Ammon's horn (tissue), 1 donor: ENCODE measurements at regions not wholly inside any gene's neighbourhood (a gene's known extent, or its start where the extent isn't known, plus 50 kb on each side); places are given as distances from the start of the nearest gene placed in this dataset.

Source experiments
- DNase-seq: peaks from one replicate; pipeline ENCODE4 v3.0.0-alpha.2; 2016; ENCODE audit warnings: low spot score

DNA sequence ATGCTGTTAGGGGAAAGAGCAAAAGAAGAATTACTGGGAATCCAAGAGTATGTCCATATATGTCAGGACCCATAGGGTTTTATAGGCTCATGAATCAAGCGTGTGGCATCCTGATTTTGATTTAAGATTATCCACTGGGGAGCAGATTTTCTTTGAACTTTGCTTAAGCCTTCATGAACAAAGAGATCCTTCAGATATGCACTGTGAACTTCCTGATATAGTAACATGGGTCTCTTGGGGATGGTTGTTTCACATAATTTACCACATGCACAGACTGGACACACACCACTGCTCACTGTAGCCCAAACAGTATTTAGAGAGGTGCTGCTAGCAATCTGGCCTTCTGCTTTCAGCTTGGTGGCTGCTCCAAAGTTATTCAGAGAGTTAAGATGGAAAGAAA lies 200.9 kb upstream of the ZPLD1 start:
- no peak for DNase-seq

DNA sequence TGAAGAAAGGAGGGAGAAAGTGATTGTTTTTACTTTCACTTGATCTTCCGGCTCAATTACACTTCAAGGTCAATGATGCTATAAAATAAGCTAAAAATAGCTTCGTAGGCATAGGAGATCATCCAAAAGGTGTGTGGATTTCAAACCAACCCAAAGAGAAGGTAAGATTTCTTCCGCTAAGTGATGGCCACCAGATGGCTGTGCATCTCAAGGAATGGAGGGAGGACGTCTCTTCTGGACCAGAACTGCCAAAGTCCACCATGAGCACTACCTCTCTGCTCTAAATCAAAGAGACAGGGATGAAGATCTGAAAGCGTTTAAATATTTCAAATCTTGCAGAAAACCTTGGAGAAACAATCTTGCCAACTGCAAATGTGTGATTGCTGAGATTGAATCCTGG lies 199.1 kb upstream of the ZPLD1 start:
- DNase-seq, result no peak

DNA sequence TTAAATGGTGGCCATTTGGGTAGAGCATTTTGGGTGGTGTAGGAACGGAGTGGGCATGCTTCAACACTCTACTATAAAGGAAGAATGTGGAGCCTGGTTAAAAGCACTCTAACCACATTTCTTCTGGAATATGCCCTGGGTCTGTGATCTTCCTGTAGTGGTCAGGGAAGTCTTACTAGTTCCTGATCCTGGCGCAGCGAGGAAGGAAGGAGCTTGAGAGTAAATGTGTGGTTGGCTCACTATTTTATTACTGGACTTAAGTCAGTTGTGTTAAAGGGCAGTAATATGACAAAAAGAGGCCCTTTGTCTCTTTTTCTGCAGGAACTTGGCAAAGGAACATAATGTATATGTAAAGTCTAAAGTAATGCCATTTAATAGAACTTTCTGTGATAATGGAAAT lies 197.6 kb upstream of the ZPLD1 start:
- no peak for DNase-seq

DNA sequence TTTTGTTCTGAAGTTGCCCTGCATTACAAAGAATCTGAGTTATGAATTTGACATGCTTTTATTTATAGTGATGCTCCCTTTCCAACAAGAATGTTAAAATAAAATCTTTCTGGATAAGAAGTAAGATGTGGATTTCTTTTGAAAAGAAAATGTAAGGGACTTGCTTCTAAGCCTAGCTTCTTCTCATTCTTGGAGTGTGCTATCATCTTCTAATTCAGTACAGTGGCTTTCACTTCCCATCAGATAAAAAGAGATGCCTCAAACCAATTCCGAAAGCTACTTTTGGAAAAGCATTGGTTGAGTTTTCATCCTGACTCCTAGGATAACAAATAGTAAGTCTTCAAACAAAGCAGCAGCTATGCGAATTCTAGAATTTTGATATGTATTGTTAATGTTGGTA lies 197.0 kb upstream of the ZPLD1 start:
- no peak for DNase-seq

DNA sequence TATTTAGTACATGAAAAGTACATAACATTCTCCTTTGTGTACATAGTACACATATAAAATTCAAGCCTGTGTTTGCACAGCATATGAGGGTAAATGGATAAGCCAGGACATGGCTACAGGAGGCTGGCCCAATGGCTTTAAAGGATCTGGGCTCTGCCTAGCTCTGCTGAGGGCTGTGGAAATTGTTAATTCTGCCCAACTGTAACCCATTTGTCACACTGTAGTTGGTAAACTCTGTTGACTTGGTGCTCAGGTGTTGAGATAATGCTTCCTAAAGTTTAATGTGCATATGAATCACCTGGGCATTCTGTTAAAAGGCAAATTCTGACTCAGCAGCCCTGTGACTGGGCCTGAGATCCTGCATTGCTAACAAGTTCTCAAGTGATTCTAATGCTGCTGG lies 196.5 kb upstream of the ZPLD1 start:
- DNase-seq, result no peak

DNA sequence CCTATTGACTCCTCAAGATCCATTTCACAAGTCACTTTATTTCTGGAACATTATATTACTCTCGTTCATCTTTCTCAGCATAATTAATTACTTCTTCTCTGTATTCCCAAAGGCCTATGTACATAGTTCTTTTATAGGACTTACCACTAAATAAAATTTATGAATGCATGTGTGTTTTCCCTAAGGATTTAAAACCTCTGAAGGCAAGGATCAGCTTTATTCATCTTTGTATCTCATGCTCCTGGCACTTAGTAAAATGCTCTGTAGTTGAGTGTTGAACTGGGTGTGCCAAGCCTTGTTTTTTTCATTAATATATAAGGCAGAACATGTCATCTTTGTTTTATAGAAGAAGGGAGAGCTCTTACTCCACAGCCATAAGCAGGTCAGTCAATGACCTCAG lies 194.1 kb upstream of the ZPLD1 start:
- DNase-seq, result no peak

DNA sequence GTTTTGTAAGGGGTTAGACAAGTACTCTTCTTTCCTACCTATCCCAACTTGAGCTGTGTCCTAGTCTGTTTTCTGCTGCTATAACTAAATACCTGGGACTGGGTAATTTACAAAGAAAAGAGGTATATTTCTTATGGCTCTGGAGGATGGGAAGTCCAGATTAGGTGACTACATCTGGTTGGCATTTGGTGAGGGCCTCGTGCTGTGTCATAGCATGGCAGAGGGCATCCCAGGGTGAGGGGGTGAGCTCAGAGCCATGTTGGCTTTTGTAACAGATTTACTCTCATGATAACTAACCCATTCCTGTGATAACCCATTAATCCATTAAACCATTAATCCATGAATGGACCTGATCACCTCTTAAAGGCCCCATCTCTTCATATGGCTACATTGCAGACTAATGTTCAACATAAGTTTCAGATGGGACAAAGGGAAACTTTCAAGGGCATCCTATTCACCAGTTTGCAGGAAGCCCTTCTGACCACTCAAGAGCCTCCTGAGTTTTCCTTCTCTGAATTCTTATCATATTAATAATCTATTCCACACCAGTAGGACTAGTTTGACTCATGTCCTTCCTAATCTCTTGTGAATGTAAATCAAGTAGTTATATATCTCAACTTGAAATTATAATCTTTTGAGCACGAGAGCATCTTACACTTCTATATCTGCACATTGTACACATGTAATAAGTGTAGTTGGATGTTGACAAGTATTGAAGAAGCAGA lies 185.7 kb upstream of the ZPLD1 start:
- no peak for DNase-seq

DNA sequence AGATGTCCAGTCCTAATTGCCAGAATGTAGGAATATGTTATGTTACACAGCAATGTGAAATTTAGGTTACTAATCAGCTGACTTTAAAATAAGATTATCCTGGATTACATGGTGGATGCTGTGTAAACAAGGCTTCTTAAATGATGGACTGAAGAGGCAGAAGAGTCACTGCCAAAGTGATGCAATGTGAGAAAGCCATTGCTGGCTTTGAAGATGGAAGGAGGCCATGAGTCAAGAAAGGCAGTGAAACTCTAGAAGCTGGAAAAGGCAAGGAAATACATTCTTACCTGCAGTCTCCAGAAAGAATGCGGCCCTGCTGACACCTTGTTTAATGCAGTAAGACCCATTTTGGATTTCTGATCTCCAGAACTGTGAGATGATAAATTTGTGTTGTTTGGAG lies 179.1 kb upstream of the ZPLD1 start:
- DNase-seq, result no peak

DNA sequence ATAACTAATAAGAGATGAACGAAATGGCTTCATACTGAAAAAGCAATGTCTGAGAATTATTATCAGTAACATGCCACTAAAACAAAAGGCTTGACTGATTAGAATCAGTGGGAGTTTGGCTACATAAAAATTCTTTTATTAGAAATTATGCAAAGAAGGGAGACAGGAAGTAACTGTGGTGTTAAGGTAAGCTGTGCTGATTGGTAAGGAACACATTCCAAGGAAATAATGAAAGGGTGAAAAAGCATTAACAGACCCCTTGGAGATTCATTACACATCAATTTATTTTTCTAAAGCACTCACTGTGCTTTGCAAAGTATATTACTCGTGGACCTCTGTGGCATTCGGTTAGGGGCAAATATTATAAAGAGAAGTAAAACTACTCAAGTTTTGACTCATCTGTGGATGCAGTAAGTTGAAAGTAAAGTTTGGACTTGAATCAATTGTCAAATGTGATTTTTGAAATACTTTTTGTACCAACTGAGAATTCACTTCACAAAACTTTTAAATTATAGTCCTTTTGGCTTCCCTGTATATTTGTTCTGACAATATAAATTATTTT lies 176.1 kb upstream of the ZPLD1 start:
- DNase-seq, result no peak

DNA sequence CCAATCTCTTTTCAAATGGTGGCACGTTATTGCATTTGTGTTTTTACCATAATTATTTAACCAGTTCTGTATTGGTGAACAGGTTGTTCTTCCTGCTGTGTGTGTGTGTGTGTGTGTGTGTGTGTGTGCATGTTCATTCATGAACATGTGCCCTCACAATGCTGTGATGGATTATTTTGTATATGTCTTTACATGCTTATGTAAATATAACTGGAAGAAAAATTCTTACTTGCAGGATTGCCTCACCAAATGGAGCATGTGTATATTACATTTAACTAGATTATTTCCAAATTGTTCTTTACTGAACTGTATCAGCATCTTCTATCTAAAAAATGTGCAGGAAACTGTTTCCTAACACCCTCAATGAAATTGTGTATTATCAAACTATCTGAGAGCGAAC lies 175.2 kb upstream of the ZPLD1 start:
- no peak for DNase-seq

DNA sequence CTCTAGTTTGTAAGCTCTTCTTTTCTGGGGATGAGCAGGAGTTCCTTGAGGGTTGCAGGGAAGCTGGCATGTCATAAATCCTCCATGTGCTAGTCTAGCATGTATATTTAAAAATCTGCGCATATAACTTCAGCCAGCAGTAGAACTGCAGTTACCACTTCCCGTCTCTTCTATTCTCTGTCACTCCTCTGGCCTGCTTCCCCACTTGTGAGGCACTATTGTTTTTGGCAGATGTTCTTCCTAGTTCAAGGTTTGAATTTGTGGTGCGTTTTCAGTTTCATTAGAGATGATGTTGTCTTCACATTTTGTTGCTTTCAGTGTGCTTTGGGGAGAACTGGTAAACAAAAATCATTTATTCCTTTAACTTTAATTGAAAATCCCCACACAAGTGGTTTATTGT lies 169.1 kb upstream of the ZPLD1 start:
- DNase-seq, result no peak

DNA sequence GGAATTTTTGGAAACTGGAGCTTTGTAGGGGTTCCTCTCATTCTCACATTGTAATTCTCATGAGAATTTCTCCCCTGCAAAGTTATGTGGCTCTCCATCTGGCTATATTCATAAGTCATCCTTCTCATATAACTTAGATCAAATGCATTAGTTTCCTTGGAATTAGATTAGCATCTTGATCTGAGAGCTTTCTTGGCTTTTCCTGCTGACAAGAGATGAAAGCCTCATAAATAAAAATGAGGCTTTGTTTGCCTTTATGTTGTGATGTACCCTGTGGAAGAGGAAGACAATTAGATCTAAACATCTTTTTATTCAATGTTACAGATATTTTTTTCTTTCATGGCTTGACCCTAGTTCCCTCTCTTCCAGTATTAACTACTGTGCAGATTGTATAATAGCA lies 165.4 kb upstream of the ZPLD1 start:
- DNase-seq, result no peak

DNA sequence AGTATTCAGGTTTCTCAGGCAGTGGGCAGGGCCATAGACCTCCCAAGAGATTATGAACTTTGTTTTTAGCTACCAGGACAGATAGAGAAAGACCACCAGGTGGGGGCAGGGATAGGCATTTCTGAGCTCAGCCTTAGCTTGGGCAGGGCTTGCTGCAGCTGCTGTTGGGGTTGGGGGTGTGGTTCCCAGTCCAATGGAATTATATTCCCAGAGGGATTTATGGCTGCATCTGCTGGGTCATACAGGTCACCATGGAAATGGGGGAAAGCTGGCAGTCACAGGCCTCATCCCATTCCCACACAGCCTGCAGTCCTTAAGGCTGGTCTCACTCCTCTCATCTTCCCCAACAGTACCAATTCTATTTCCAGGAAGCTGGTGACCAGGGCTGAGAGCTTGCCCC lies 144.6 kb upstream of the ZPLD1 start:
- no peak for DNase-seq

DNA sequence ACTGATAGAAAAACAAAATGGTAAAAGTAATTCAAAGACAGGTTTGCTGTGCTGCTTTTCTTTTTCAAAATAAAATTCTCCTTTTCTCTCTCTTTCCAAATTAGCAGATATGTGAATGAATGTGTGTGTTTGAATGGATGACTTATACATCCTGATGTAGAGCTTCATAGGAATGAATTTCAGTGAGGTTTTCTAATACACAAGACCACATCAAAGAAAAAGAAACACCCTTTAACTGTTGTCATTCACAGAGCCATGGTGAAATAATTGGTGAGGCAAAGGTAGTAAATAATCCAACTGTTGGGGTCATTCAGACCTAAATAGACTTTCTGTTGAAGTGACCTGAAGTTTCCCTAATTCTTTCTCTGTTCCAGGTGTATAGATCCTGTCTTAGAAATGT lies 139.1 kb upstream of the ZPLD1 start:
- DNase-seq, result no peak

DNA sequence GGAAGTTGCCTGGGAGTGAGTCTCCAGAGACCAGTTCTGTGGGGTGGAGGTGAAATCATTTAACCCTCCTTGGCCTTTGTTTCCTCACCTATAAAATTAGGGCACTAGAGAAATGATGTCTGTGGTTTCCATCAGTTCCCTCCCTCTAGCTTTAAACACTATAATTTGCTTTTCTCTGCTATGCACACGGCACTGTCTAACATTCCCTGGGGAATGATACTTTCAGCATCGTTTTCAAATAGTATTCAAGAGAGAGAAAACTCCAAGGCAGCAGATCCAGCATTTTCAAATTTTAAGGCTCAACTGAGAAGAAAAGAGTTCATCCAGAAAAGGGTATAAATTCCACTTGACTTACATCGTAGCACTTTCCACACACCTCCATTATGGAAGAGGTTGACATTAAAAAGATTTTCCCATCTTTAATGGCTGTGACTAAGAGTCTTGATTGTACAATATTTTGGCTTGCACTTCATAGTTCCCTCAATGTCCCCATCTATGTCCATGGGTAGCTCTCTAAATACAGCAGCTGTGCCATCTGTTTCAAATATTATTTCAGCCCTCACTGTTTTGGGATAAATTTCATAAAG lies 137.7 kb upstream of the ZPLD1 start:
- no peak for DNase-seq

DNA sequence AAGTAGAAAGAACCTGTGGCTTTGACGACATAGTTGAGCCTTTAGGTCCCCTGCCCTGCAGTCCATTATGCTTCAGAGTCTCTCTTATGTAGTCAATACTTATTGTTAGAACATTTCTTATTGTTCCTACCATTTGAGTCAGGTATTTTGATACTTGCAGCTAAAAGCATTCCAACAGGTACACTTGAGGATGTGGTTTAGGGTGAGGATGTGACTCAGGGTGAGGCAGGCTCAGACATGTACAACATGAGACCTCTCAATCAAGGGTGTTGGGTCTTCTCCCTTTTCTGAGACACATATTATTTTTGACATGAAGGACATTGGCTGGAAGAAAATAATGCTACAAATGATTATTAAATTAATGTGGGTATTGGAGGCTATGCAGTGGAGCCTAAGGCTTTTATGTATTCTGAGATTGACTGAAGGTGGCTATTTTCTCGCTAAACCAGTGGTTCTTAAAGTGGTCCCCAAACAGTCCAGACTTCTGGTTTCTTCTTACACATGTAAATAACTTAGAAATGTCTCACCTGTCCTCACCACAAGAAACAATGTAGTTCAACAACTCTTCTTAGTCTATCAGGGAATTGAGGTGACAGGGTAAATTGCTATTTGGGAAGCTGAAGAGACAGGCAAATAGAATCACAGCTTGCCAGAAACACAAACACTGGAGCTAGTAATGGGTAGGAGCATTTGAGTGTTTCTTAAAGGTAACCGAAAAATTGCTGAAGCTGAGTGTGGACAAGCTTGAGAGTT lies 135.5 kb upstream of the ZPLD1 start:
- DNase-seq, result no peak

DNA sequence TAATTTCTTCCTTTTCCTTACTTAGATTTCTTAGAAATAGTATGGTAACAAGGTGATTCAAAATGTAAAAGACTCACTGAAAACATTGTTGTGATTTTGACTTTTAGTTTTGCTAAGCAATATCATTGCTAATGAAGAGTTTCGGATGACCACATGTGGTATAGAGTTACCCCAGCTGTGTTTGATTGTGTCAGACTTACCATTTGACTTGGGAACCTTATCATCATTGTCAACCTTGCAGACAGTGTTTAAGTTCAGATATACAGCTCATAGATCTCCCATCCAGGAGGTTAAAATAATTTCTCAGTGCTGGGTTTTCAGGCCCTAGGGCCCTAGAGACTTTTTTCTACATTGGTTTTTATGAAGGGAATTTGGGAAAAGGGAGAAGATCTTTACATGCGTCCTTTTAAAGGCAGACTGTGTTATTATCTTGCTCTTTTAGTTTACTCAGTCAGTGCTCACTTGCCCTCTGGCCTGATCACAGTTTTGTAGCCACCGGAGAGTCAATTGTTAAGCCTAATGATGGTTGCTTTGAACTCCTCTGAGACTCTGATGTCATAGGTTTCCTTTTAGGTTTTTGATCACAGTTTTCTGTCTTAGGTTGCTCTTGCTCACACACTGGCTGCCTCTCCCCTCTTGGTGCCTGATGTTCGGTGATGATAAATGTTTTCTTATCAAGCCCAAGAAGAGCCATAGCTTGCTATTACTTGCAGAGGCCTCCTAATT lies 133.5 kb upstream of the ZPLD1 start:
- no peak for DNase-seq

DNA sequence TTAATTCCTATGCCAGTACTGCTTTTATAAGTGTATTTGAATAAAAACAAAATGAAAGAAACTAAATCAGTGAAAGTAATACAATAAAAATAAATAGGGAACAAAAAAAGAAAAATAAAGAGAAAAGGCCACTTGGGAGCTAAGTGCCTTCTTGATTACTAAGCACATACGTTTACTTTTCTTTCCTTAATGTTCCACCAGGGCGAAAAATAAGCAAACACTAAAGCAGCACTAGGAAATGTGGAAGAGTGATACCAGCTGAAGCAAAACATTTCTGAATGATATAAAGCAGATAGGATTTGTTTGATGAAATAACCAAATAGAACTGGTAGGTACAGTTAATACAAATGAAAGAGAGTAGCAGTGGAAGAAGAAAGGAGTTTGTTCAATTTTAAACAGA lies 132.8 kb upstream of the ZPLD1 start:
- DNase-seq, result no peak

DNA sequence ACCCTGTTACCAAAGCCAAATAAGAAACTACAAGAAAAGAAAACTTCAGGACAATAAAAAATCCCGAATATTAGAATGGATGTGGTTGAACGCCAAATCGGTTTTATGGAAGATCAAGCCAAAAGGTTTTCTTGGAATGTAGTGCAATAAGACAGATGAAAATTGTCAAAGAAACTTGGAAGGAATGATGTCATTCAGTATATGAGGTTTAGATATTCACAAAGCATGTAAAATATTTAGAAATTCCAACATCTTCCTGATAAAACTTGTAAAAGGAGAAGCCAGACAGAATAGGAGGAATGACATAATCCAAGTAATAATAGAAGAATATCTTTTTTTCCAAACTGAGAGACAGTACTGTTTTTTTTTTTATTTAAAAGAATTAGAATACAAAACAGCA lies 130.3 kb upstream of the ZPLD1 start:
- no peak for DNase-seq

DNA sequence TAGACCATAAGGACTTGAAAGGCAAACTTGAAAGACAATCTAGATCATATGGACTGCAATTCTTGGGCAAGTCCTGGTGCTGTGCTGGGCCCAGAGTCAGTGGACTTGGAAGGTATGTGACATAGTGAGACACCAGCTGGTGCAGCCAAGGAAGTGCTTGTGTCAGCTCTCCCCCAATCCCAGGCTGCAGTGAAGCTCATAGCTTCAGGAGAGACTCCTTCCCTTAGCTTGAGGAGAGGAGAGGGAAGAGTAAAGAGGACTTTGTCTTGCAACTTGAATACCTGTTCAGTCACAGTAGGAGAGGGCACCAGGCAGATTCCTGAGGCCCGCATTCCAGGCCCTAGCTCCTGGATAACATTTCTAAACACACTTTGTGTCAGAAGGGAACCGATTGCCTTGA lies 127.4 kb upstream of the ZPLD1 start:
- DNase-seq, result no peak

DNA sequence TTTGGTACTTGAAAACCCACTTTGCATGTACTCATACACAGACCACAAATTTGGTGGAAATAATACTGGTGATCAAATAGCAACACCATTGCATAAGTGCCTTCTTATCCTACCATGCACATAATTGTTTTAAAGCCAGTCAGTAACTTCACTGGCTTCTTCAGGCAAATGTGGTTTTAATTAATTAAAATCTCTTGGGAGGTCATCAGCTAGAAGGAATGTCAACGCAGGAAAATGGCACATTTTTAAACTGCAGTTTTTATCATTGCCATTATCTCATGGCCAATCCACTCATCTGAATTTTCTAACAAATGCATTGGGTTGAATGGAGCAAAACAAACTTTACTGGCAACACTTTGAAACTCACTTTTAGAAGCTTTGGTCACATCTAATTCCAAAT lies 105.7 kb upstream of the ZPLD1 start:
- no peak for DNase-seq

DNA sequence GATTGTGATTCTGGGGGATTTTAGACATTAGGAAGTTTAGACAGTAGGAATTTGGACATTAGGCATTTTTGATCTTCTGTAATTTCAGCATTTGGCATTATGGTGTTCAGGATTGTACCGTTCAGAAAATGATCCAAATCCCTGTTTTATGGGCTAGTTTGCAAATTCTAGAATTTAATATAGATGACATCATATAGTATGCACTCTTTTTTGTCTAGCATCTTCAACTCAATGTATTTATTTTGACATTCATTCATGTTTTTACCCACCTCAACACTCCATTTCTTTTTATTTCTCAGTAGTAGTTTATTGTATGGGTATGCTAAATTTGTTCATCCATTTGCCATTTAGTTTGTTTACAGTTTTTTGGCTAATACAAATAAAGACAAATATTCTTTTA lies 105.3 kb upstream of the ZPLD1 start:
- no peak for DNase-seq

DNA sequence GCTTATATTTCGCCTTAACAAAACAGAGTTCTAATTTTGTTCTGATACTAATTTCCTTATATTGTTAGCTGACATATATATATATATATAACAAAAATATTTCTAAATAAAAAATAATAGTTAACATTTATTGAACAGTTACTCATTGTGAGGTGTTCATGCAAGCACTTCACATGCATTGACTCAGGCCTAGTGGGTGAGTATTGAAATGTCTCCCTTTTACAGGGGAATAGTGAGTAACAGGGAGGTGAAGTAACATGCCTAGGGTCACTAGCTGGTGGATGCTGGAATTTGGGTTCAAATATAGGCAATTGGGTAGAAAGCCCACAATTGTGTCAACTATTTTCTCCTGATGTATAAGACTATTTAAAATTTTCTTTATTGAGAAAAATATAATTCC lies 102.6 kb upstream of the ZPLD1 start:
- DNase-seq, result no peak
